Keratinocyte (primary cell): ENCODE measurements at regions not wholly inside any gene's neighbourhood (a gene's known extent, or its start where the extent isn't known, plus 50 kb on each side); places are given as distances from the start of the nearest gene placed in this dataset.
"Not testable (repeated sequence)": the region's sequence is repeated elsewhere in the genome, so short reads cannot be mapped to it uniquely, and the experiment has no call there.

Experiments used
- DNase-seq: peaks from one replicate; pipeline ENCODE4 v3.0.0-alpha.2; 2011; ENCODE audit warnings: low read depth, missing footprints, low spot score
- FAIRE-seq: peaks from 2 replicates; lab custom pipeline; 2011; peaks lifted over from hg19 to GRCh38; lab: Jason Lieb, UNC
- H2AFZ ChIP-seq: 2 replicates; pipeline ENCODE4 v1.6.0; 2012; ENCODE audit warnings: low read length, control low read depth, inconsistent platforms; ENCODE audit not compliant: control insufficient read depth
- H3K27ac ChIP-seq: 2 replicates; pipeline ENCODE4 v1.5.1; 2011; ENCODE audit warnings: low read length; ENCODE audit not compliant: control insufficient read depth, insufficient read depth
- H3K27me3 ChIP-seq: 3 replicates; pipeline ENCODE4 v1.6.0; 2011; ENCODE audit warnings: low read length; ENCODE audit not compliant: control insufficient read depth, insufficient read depth; ENCODE audit errors: extremely low read depth
- H3K36me3 ChIP-seq, 2 experiments: 2 replicates in 1 of 2; 3 replicates in 1 of 2; pipeline ENCODE4 v1.5.1; 2011; ENCODE audit warnings: low read length in 2 of 2, mild to moderate bottlenecking in 1 of 2; ENCODE audit not compliant: control insufficient read depth in 2 of 2, insufficient read depth in 2 of 2; ENCODE audit errors: extremely low read depth in 1 of 2
- H3K4me1 ChIP-seq: 3 replicates; pipeline ENCODE4 v1.5.1; 2011; ENCODE audit warnings: low read length; ENCODE audit not compliant: control insufficient read depth, insufficient read depth; ENCODE audit errors: extremely low read depth
- H3K4me2 ChIP-seq: 3 replicates; pipeline ENCODE4 v1.6.0; 2011; ENCODE audit warnings: low read depth, low read length; ENCODE audit not compliant: control insufficient read depth, insufficient read depth; ENCODE audit errors: extremely low read depth
- H3K4me3 ChIP-seq, 3 experiments: fragments of 200-600 bp in 1 of 3; sonication (generic) in 1 of 3; 2 replicates in 2 of 3; 3 replicates in 1 of 3; pipeline ENCODE4 v1.5.1; 2011 to 2016; ENCODE audit warnings: low read length in 3 of 3, mild to moderate bottlenecking in 3 of 3, control low read depth in 2 of 3, inconsistent platforms in 1 of 3, low read depth in 1 of 3, mixed read lengths in 1 of 3, mixed run types in 1 of 3, moderate library complexity in 1 of 3; ENCODE audit not compliant: control insufficient read depth in 2 of 3, insufficient read depth in 2 of 3; ENCODE audit errors: extremely low read depth in 1 of 3
- H3K79me2 ChIP-seq: 2 replicates; pipeline ENCODE4 v1.6.0; 2012; ENCODE audit warnings: low read length; ENCODE audit not compliant: control insufficient read depth, insufficient read depth
- H3K9ac ChIP-seq: 3 replicates; pipeline ENCODE4 v1.6.0; 2011; ENCODE audit warnings: low read length; ENCODE audit not compliant: control insufficient read depth, insufficient read depth; ENCODE audit errors: extremely low read depth
- H3K9me1 ChIP-seq: 3 replicates; pipeline ENCODE4 v1.6.0; 2011; ENCODE audit warnings: low read length; ENCODE audit not compliant: control insufficient read depth, insufficient read depth; ENCODE audit errors: extremely low read depth
- H3K9me3 ChIP-seq: 2 replicates; pipeline ENCODE4 v1.5.1; 2012; ENCODE audit warnings: low read depth, low read length; ENCODE audit not compliant: control insufficient read depth
- H4K20me1 ChIP-seq: 3 replicates; pipeline ENCODE4 v1.6.0; 2011; ENCODE audit warnings: low read length; ENCODE audit not compliant: control insufficient read depth, insufficient read depth; ENCODE audit errors: extremely low read depth
- dilution Hi-C: fragments of 300-500 bp; cut with MboI; formaldehyde crosslinking; loops from one replicate; pipeline ENCODE4 v1.7.0; 2020; ENCODE audit warnings: low sequenced_read_pairs; ENCODE audit not compliant: extremely low pct_ligation_motif_present

DNA sequence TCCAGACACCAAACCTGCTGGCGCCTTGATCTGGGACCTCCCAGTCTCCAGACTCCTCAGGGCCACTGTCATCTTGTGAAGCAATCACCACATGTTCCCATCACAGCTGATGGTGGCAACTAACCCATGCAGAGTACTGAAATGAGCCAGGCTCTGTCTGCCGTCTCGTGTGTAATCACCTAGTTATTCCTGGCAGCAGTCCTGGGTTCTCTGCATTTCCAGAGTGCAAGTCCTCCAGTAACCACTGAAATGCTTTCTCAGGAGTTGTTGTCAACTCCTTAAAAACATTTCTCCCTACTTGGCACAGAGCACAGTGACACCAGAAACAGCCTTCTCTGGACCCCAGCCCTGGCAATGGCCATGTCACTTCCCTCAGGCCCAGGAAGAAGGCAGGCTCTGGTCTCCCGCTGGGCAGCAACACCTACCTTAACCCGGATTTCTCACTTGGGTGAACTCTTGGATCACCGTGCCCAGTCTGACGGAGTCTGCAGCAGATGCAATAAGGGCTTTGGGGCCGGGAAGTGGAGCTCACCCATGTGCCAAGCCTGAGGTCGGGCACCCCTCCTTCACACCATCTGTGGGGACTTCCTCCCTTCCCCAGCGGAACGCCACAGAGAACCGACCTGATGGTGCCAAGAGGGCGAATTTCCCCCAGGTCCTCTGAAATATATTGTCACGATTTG lies 189.5 kb upstream of the NPAP1 start:
- H4K20me1 ChIP-seq, FAIRE-seq, H3K9me1 ChIP-seq, dilution Hi-C loops, DNase-seq, H3K27me3 ChIP-seq, H2AFZ ChIP-seq, H3K27ac ChIP-seq, H3K4me2 ChIP-seq, H3K4me3 ChIP-seq, H3K79me2 ChIP-seq, H3K9ac ChIP-seq, H3K4me1 ChIP-seq, H3K36me3 ChIP-seq, H3K9me3 ChIP-seq: not testable (repeated sequence)

- H4K20me1 ChIP-seq, FAIRE-seq, H3K4me1 ChIP-seq: not testable (repeated sequence)
Observed at GRCh38 chr15:24488164-24488907, 187.2 kb upstream of the NPAP1 start.

DNA sequence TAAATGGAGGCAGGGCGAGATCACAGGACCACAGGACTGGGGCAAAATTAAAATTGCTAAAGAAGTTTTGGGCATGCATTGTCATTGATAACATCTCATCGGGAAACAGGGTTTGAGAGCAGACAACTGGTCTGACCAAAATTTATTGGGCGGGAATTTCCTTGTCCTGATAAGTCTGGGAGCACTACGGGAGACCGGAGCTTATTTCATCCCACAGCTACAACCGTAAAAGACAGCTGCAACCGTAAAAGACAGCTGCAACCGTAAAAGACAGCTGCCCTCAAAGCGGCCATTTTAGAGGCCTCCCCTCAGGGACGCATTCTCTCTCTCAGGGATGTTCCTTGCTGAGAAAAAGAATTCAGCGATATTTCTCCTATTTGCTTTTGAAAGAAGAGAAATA lies 170.4 kb upstream of the NPAP1 start:
- H3K27ac ChIP-seq, DNase-seq, H3K4me3 ChIP-seq, H3K9ac ChIP-seq, H4K20me1 ChIP-seq, H3K79me2 ChIP-seq, dilution Hi-C loops, FAIRE-seq, H3K4me1 ChIP-seq, H3K4me2 ChIP-seq, H3K9me3 ChIP-seq, H3K27me3 ChIP-seq, H3K36me3 ChIP-seq, H3K9me1 ChIP-seq, H2AFZ ChIP-seq: not testable (repeated sequence)

More at GRCh38 chr15:24488164-24488907, 187.2 kb upstream of the NPAP1 start:
- H3K9ac ChIP-seq, H3K36me3 ChIP-seq, dilution Hi-C loops, H2AFZ ChIP-seq, H3K27me3 ChIP-seq, H3K27ac ChIP-seq, H3K9me3 ChIP-seq, H3K79me2 ChIP-seq, H3K4me2 ChIP-seq, H3K4me3 ChIP-seq, DNase-seq, H3K9me1 ChIP-seq: not testable (repeated sequence)

DNA sequence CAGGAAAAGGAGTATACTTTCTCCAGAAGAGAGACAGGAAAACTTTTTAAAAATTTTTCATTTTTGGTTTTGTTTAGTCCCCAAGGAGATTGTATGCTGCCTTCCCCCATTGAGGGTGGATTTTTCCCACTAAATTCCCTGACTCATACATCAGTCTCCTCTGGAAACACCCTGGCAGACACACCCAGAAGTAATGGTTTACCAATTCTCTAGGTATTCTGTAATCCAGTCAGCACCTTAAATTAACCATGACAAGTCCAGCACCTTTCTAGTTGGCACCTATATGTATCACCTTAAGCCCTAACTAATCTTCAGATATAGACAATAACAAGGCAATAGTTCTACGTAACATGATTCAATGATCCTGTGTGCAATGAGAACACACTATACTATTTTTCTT lies 165.9 kb upstream of the NPAP1 start:
- H3K27me3 ChIP-seq, H3K79me2 ChIP-seq, H3K4me3 ChIP-seq, dilution Hi-C loops, FAIRE-seq, DNase-seq, H3K36me3 ChIP-seq, H3K4me2 ChIP-seq, H3K9me1 ChIP-seq, H4K20me1 ChIP-seq, H3K9me3 ChIP-seq, H3K4me1 ChIP-seq, H3K27ac ChIP-seq, H3K9ac ChIP-seq, H2AFZ ChIP-seq: not testable (repeated sequence)

DNA sequence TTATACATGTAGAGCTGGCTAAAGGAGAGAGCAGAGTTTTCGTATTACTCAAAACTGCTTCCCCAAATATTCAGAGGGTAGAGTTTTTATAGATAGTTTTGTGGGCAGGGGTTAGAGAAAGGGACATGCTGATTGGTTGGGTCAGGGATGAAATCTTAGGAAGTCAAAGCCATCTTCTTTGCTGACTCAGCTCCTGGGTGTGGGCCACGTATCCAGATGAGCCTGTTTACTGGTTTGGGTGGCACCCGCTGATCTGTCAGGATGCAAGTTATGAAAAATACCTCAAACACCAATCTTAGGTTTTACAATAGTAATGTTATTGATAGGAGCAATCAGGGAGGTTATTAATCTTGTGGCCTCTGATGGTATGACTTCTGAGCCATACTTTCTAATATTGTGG lies 164.0 kb upstream of the NPAP1 start:
- H3K4me3 ChIP-seq, FAIRE-seq, H3K36me3 ChIP-seq, H3K9ac ChIP-seq, dilution Hi-C loops, H3K27ac ChIP-seq, H3K4me1 ChIP-seq, H3K27me3 ChIP-seq, H3K79me2 ChIP-seq, DNase-seq, H3K9me1 ChIP-seq, H2AFZ ChIP-seq, H3K4me2 ChIP-seq, H3K9me3 ChIP-seq, H4K20me1 ChIP-seq: not testable (repeated sequence)
